Adrenal gland (tissue), 9 donors: ENCODE measurements at regions not wholly inside any gene's neighbourhood (a gene's known extent, or its start where the extent isn't known, plus 50 kb on each side); places are given as distances from the start of the nearest gene placed in this dataset.

ENCODE experiments used
- DNase-seq, 7 donors: peaks; one replicate each; pipeline ENCODE4 v3.0.0-alpha.2; 2019 to 2020
- H3K27ac ChIP-seq, 5 donors: fragments of 200-600 bp; sonication (generic) in 4 of 5; 1 replicate in 3 of 5; 2 replicates in 2 of 5; pipeline versions ENCODE4 v1.5.1 to v1.8.0; 2016 to 2020; ENCODE audit warnings: mild to moderate bottlenecking in 1 of 5
- H3K27me3 ChIP-seq: fragments of 200-600 bp; 2 replicates; pipeline ENCODE4 v1.8.0; 2021
- H3K36me3 ChIP-seq, 2 donors: fragments of 200-600 bp; replicated peaks in 1 of 2; 1 replicate in 1 of 2; 2 replicates in 1 of 2; pipeline versions ENCODE4 v1.5.1 to v1.8.0; 2018 to 2022
- H3K4me1 ChIP-seq, 2 donors: fragments of 200-600 bp; replicated peaks in 1 of 2; 1 replicate in 1 of 2; 2 replicates in 1 of 2; pipeline versions ENCODE4 v1.5.1 to v1.8.0; 2018 to 2021
- H3K4me3 ChIP-seq, 4 donors: fragments of 200-600 bp; sonication (generic) in 3 of 4; one replicate each; pipeline ENCODE4 v1.5.1; 2016 to 2018
- H3K9me3 ChIP-seq, 3 donors: fragments of 200-600 bp; sonication (generic) in 1 of 3; replicated peaks in 1 of 3; 1 replicate in 2 of 3; 2 replicates in 1 of 3; pipeline versions ENCODE4 v1.5.1 to v1.8.0; 2016 to 2021
- POLR2A ChIP-seq, 2 donors: fragments of 450-650 bp; IDR thresholded peaks; one replicate each; pipeline ENCODE4 v1.6.1; 2017; ENCODE audit warnings: antibody characterized with exemption in 2 of 2, mild to moderate bottlenecking in 2 of 2, moderate library complexity in 1 of 2
- WGBS, 4 donors: extraction: QIAGEN DNeasy Blood & Tissue Kit in 2 of 4; methylation state at CpG; one replicate each; pipeline versions ENCODE4 v1.1.5 to v1.1.7; 2013 to 2017; 5-methylcytosine and 5-hydroxymethylcytosine counted together
- intact Hi-C, 2 donors: fragments of 100-400 bp; cut with DNase I; formaldehyde crosslinking; loops; one replicate each; pipeline versions ENCODE4 v1.14.1 to v1.15.0; 2022 to 2023
- TF ChIP-seq, protein P1 (sequence below), 6 experiments: fragments of 450-650 bp in 4 of 6; fragments of 200-600 bp in 2 of 6; sonication (generic) in 1 of 6; IDR thresholded peaks; 1 replicate in 5 of 6; 2 replicates in 1 of 6; pipeline versions ENCODE4 v1.5.1 to v1.8.0; 2016 to 2021; ENCODE audit warnings: antibody characterized with exemption in 6 of 6, mild to moderate bottlenecking in 2 of 6, moderate library complexity in 1 of 6
- donor health status: healthy with polysubstance abuse.
- donor health status: Bipolar disorder and iron deficiency.
- donor health status: DM: yes; HTN: yes; CAD: no.
- donor health status: DM: no; HTN: no; CAD: no.
- donor health status: DM: no; HTN: no; CAD: no.

DNA sequence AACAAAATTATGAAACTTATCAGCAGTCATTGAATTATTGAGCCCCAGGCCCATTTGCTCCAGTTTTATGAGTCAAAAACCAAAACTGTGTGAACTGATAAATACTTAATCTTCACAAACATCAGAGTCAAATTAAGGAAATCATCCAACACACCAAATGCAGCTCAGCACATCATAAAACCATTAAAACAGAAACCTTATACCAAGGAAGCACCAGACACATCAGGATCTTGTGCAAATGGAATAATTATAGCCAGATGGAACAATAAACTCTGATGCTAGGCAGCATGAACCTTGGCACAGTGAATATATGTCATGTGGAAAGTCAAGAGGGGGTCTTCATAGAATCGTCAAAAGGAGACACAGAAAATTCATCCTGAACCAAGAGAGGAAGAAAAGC is 410.7 kb upstream of the API5 start:
- TF ChIP-seq, protein P1, sequence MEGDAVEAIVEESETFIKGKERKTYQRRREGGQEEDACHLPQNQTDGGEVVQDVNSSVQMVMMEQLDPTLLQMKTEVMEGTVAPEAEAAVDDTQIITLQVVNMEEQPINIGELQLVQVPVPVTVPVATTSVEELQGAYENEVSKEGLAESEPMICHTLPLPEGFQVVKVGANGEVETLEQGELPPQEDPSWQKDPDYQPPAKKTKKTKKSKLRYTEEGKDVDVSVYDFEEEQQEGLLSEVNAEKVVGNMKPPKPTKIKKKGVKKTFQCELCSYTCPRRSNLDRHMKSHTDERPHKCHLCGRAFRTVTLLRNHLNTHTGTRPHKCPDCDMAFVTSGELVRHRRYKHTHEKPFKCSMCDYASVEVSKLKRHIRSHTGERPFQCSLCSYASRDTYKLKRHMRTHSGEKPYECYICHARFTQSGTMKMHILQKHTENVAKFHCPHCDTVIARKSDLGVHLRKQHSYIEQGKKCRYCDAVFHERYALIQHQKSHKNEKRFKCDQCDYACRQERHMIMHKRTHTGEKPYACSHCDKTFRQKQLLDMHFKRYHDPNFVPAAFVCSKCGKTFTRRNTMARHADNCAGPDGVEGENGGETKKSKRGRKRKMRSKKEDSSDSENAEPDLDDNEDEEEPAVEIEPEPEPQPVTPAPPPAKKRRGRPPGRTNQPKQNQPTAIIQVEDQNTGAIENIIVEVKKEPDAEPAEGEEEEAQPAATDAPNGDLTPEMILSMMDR (IDR thresholded peaks at IDR 0.05): no peak
- TF ChIP-seq POLR2A (IDR thresholded peaks at IDR 0.05): no peak
- intact Hi-C loops: no loop called here
- Histone ChIP-seq H3K27ac (no peak overlapping the region), H3K9me3 (no peaks in the 10 kb centered on the region), H3K36me3 (no peaks in the 10 kb centered on the region), H3K4me3 (no peak overlapping the region), H3K4me1 (no peaks in the 10 kb centered on the region), H3K27me3 (no peaks in the 10 kb centered on the region)
- no peak for DNase-seq
- 36 to 45% (median 40%) methylated on average over 1 of the region's 1 CpG for WGBS, 4 donors

DNA sequence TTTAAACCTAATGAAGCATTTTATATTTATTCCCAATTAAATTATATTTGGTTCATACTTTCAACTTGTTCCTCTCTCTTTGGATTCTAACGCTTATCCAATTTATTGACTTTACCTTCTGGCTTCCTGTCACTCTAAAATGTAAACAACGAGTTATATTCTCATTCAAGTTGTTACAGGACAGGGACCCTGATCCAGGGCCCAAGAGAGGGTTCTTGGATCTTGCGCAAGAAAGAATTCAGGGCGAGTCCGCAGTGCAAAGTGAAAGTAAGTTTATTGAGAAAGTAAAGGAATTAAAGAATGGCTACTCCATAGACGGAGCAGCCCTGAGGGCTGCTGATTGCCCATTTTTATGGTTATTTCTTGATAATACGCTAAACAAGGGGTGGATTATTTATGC is 405.6 kb upstream of the API5 start:
- Histone ChIP-seq H3K27me3 (no peaks in the 10 kb centered on the region), H3K36me3 (no peaks in the 10 kb centered on the region), H3K4me1 (no peaks in the 10 kb centered on the region), H3K27ac (no peak overlapping the region), H3K9me3 (no peaks in the 10 kb centered on the region), H3K4me3 (no peak overlapping the region)
- intact Hi-C loops: no loop called here
- DNase-seq: no peak
- TF ChIP-seq POLR2A (IDR thresholded peaks at IDR 0.05): no peak
- TF ChIP-seq, protein P1 (IDR thresholded peaks at IDR 0.05): no peak
- WGBS, 4 donors: 59 to 87% (median 83%) methylated on average over 7 of the region's 7 CpGs

DNA sequence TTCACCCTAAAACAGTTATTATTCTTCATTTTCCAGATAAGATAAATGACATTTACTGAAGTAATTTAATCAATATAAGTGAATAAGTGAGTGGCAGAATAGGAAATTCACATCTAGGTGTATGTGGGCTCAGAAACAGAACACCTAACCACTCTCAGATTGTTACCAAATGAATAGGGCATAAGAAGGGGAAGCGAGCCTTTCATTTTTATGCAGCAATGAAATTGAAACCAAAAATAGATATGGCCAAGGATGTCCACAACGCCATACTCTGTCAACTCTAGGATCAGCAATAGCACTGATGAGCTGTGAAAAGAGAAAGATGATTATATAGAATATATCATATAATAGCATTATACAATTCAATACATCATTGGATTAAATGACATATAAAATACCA is 398.1 kb upstream of the API5 start:
- H3K9me3 ChIP-seq: no peaks in the 10 kb centered on the region
- TF ChIP-seq, protein P1 (IDR thresholded peaks at IDR 0.05): no peak
- TF ChIP-seq POLR2A (IDR thresholded peaks at IDR 0.05): no peak
- intact Hi-C loops: no loop called here
- 58 to 86% (median 82%) methylated on average over 2 of the region's 2 CpGs for WGBS, 4 donors
- no peaks in the 10 kb centered on the region for H3K4me1 ChIP-seq
- no peaks in the 10 kb centered on the region for H3K36me3 ChIP-seq
- H3K4me3 ChIP-seq: no peak overlapping the region
- no peaks in the 10 kb centered on the region for H3K27me3 ChIP-seq
- DNase-seq: no peak
- no peak overlapping the region for H3K27ac ChIP-seq

DNA sequence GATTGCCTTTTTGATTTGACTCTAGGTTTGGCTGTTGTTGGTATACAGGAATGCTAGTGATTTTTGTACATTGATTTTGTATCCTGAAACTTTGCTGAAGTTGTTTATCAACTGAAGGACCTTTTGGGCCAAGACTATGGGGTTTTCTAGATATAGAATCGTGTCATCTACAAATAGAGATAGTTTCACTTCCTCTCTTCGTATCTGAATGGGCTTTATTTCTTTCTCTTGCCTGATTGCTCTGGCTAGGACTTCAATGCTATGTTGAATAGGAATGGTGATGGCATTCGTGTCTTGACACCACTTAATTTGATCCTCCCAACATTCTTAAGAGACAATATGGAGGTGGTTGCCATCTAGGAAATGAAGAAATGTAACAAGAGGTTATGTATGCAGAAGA is 388.1 kb upstream of the API5 start:
- H3K27me3 ChIP-seq: no peaks in the 10 kb centered on the region
- H3K4me1 ChIP-seq: no peaks in the 10 kb centered on the region

More for the DNA sequence above, 388.1 kb upstream of the API5 start:
- H3K4me3 ChIP-seq: no peak overlapping the region
- TF ChIP-seq, protein P1 (IDR thresholded peaks at IDR 0.05): no peak
- TF ChIP-seq POLR2A (IDR thresholded peaks at IDR 0.05): no peak
- no peaks in the 10 kb centered on the region for H3K9me3 ChIP-seq
- no peaks in the 10 kb centered on the region for H3K36me3 ChIP-seq
- intact Hi-C loops: no loop called here
- no peak overlapping the region for H3K27ac ChIP-seq
- 59 to 74% (median 69%) methylated on average over 3 of the region's 3 CpGs for WGBS, 4 donors
- DNase-seq: no peak
